Aorta (tissue), 5 donors: ENCODE measurements at regions not wholly inside any gene's neighbourhood (a gene's known extent, or its start where the extent isn't known, plus 50 kb on each side); places are given as distances from the start of the nearest gene placed in this dataset.

Source experiments
- ATAC-seq: fragments of 200-7000 bp; cut with Tn5 transposase; one replicate; pipeline ENCODE4 v1.9.1; 2022; ENCODE audit warnings: moderate library complexity; ENCODE audit not compliant: low FRiP score
- DNase-seq, 2 donors: peaks; one replicate each; pipeline ENCODE4 v3.0.0-alpha.2; 2020
- H3K27ac ChIP-seq, 2 donors: one replicate each; pipeline ENCODE4 v1.5.1; 2013; ENCODE audit warnings: low read length in 2 of 2, mild to moderate bottlenecking in 2 of 2, moderate library complexity in 2 of 2, control low read depth in 1 of 2, inconsistent platforms in 1 of 2, low read depth in 1 of 2
- H3K27me3 ChIP-seq, 2 donors: one replicate each; pipeline ENCODE4 v1.6.1; 2013; ENCODE audit warnings: control low read depth in 1 of 2, low read length in 1 of 2, mild to moderate bottlenecking in 1 of 2, moderate library complexity in 1 of 2; ENCODE audit not compliant: insufficient read depth in 2 of 2, control insufficient read depth in 1 of 2
- H3K36me3 ChIP-seq, 2 donors: one replicate each; pipeline ENCODE4 v1.6.1; 2013; ENCODE audit warnings: control low read depth in 1 of 2, low read length in 1 of 2, mild to moderate bottlenecking in 1 of 2; ENCODE audit not compliant: insufficient read depth in 2 of 2, control insufficient read depth in 1 of 2
- H3K4me1 ChIP-seq, 2 donors: one replicate each; pipeline ENCODE4 v1.6.1; 2013; ENCODE audit warnings: low read length in 2 of 2, control low read depth in 1 of 2, mild to moderate bottlenecking in 1 of 2, moderate library complexity in 1 of 2; ENCODE audit not compliant: insufficient read depth in 2 of 2, control insufficient read depth in 1 of 2
- H3K4me3 ChIP-seq, 2 donors: one replicate each; pipeline ENCODE4 v1.5.1; 2013; ENCODE audit warnings: low read length in 2 of 2, control low read depth in 1 of 2, mild to moderate bottlenecking in 1 of 2
- H3K9me3 ChIP-seq: one replicate; pipeline ENCODE4 v1.6.1; 2013; ENCODE audit warnings: mild to moderate bottlenecking, low read length; ENCODE audit not compliant: control insufficient read depth
- WGBS, 2 donors: extraction: QIAGEN DNeasy Blood & Tissue Kit; methylation state at CpG; one replicate each; pipeline ENCODE4 v1.1.7; 2013; 5-methylcytosine and 5-hydroxymethylcytosine counted together
- intact Hi-C, 2 donors: fragments of 100-400 bp; cut with DNase I; formaldehyde crosslinking; loops; one replicate each; pipeline versions ENCODE4 v1.14.2 to v1.15.0; 2022
- donor health status: healthy with polysubstance abuse.
- donor health status: Bipolar disorder and iron deficiency.
- donor health status: DM: no; HTN: no; CAD: no.
- donor health status: DM: no; HTN: no; CAD: no.
- donor health status: DM: yes; HTN: yes; CAD: no.

- H3K27me3 ChIP-seq, result peaks cover 0 to 3% of the 10 kb centered on the region in 2 donors
- ATAC-seq, result no peak
- H3K36me3 ChIP-seq, result no peaks in the 10 kb centered on the region
- H3K4me1 ChIP-seq, result no peaks in the 10 kb centered on the region
- DNase-seq, result no peak
- intact Hi-C loops, result loop anchor here in 1 of 2 donors (10.0 kb wide), 1 partner anchor 453 kb away; no protein-coding TSS in a partner anchor
- H3K9me3 ChIP-seq, result no peaks in the 10 kb centered on the region
- H3K4me3 ChIP-seq, result no peak overlapping the region
- no peak overlapping the region for H3K27ac ChIP-seq
- 88 to 92% methylated on average over 4 of the region's 4 CpGs for WGBS, 2 donors
Measured at GRCh38 chr3:41037651-41038334, 161.5 kb upstream of the CTNNB1 start.

- peaks cover 0 to 3% of the 10 kb centered on the region in 2 donors for H3K27me3 ChIP-seq
- H3K4me3 ChIP-seq, result no peak overlapping the region
- H3K9me3 ChIP-seq, result no peaks in the 10 kb centered on the region
- intact Hi-C loops, result no loop called here
- DNase-seq (no peak), ATAC-seq (no peak)
- H3K36me3 ChIP-seq, result no peaks in the 10 kb centered on the region
- no peaks in the 10 kb centered on the region for H3K4me1 ChIP-seq
- 79 to 86% methylated on average over 2 of the region's 2 CpGs for WGBS, 2 donors
- no peak overlapping the region for H3K27ac ChIP-seq
Measured at GRCh38 chr3:41040256-41040655, 159.0 kb upstream of the CTNNB1 start.

- intact Hi-C loops, result no loop called here
- whole genome bisulfite sequencing, 2 donors, result 60% methylated on average over 4 of the region's 4 CpGs
- ATAC-seq, result no peak
- peaks cover 0 to 3% of the 10 kb centered on the region in 2 donors for H3K27me3 ChIP-seq
- no peaks in the 10 kb centered on the region for H3K9me3 ChIP-seq
- H3K4me3 ChIP-seq, result no peak overlapping the region
- DNase-seq, result no peak
- H3K27ac ChIP-seq, result no peak overlapping the region
- H3K36me3 ChIP-seq, result no peaks in the 10 kb centered on the region
- no peaks in the 10 kb centered on the region for H3K4me1 ChIP-seq
Measured at GRCh38 chr3:41041462-41041861, 157.8 kb upstream of the CTNNB1 start.

- 36 to 46% methylated on average over 1 of the region's 1 CpG for WGBS, 2 donors
- intact Hi-C loops, result no loop called here
- Histone ChIP-seq H3K27me3 (peaks cover 0 to 3% of the 10 kb centered on the region in 2 donors), H3K4me1 (no peaks in the 10 kb centered on the region), H3K9me3 (no peaks in the 10 kb centered on the region), H3K27ac (no peak overlapping the region), H3K4me3 (no peak overlapping the region), H3K36me3 (no peaks in the 10 kb centered on the region)
- no peak for ATAC-seq
- DNase-seq, result no peak
Measured at GRCh38 chr3:41041899-41042298, 157.4 kb upstream of the CTNNB1 start.

- Histone ChIP-seq H3K9me3 (no peaks in the 10 kb centered on the region), H3K4me1 (no peaks in the 10 kb centered on the region), H3K4me3 (no peak overlapping the region), H3K36me3 (no peaks in the 10 kb centered on the region), H3K27ac (no peak overlapping the region), H3K27me3 (no peaks in the 10 kb centered on the region)
- DNase-seq (no peak), ATAC-seq (no peak)
- intact Hi-C loops, result no loop called here
- WGBS, 2 donors, result 81 to 83% methylated on average over 5 of the region's 5 CpGs
Measured at GRCh38 chr3:41044523-41044922, 154.8 kb upstream of the CTNNB1 start.

GRCh38 chr3:41045491-41045890 lies 153.8 kb upstream of the CTNNB1 start:
- DNase-seq, result no peak
- Histone ChIP-seq H3K27ac (no peak overlapping the region), H3K4me3 (no peak overlapping the region), H3K36me3 (no peaks in the 10 kb centered on the region), H3K27me3 (no peaks in the 10 kb centered on the region), H3K4me1 (no peaks in the 10 kb centered on the region), H3K9me3 (no peaks in the 10 kb centered on the region)
- no peak for ATAC-seq
- WGBS, 2 donors, result 54 to 65% methylated on average over 4 of the region's 4 CpGs
- intact Hi-C loops, result no loop called here

- Histone ChIP-seq H3K9me3 (no peaks in the 10 kb centered on the region), H3K4me3 (no peak overlapping the region), H3K36me3 (no peaks in the 10 kb centered on the region), H3K27me3 (no peaks in the 10 kb centered on the region), H3K4me1 (no peaks in the 10 kb centered on the region), H3K27ac (no peak overlapping the region)
- intact Hi-C loops, result no loop called here
- WGBS, 2 donors, result 76 to 79% methylated on average over 4 of the region's 4 CpGs
- no peak for ATAC-seq
- DNase-seq, result no peak
Measured at GRCh38 chr3:41050144-41050543, 149.2 kb upstream of the CTNNB1 start.

GRCh38 chr3:41053220-41053619 lies 146.1 kb upstream of the CTNNB1 start:
- Histone ChIP-seq H3K9me3 (no peaks in the 10 kb centered on the region), H3K36me3 (no peaks in the 10 kb centered on the region), H3K27ac (no peak overlapping the region), H3K27me3 (no peaks in the 10 kb centered on the region), H3K4me3 (no peak overlapping the region), H3K4me1 (no peaks in the 10 kb centered on the region)
- intact Hi-C loops, result no loop called here
- ATAC-seq (no peak), DNase-seq (no peak)
- 83 to 88% methylated on average over 2 of the region's 2 CpGs for WGBS, 2 donors

- WGBS, 2 donors, result 72 to 77% methylated on average over 2 of the region's 2 CpGs
- ATAC-seq (no peak), DNase-seq (no peak)
- H3K9me3 ChIP-seq, result no peaks in the 10 kb centered on the region
- H3K27ac ChIP-seq, result no peak overlapping the region
- H3K4me3 ChIP-seq, result no peak overlapping the region
- H3K27me3 ChIP-seq, result no peaks in the 10 kb centered on the region
- H3K4me1 ChIP-seq, result no peaks in the 10 kb centered on the region
- intact Hi-C loops, result no loop called here
- no peaks in the 10 kb centered on the region for H3K36me3 ChIP-seq
Measured at GRCh38 chr3:41060106-41060505, 139.2 kb upstream of the CTNNB1 start.
